ENCODE measurements at regions not wholly inside any gene's neighbourhood (a gene's known extent, or its start where the extent isn't known, plus 50 kb on each side); places are given as distances from the start of the nearest gene placed in this dataset.
"Not testable (repeated sequence)": the region's sequence is repeated elsewhere in the genome, so short reads cannot be mapped to it uniquely, and the experiment has no call there.

DNA sequence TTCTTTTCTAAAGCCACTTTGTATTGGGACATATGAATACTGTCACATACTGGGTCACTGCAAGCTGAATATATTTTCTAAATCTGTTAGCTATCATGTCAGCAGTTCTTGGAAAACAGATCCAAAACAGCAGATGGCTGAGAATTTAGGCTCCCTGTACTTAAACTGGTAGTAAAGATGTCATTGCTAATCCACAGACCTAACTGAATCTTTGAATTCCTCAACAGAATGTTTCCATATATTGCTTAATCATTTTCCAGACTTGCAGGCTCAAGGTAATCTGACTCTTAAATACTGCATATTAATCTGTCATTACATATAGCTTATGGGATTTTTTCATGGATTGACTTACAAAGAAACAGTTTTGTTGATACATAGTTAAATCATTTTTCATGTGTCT lies 639.0 kb upstream of the KLHL1 start:
- in situ Hi-C loops (cut with HindIII; ENCODE audit: extremely low pct_ligation_motif_present, low pct_unique_long_range_greater_than_20kb), result no loop called here
- no peaks in the 10 kb centered on the region for H3K4me1 ChIP-seq (ENCODE audit: insufficient read depth, low read length)
- ATAC-seq (no peak), FAIRE-seq (no peak), DNase-seq (ENCODE audit: low spot score) (no peak)
- H3K9ac ChIP-seq (ENCODE audit: insufficient read depth, low read depth, low read length), result no peak overlapping the region
- H3K9me3 ChIP-seq (ENCODE audit: low read length), result no peaks in the 10 kb centered on the region
- no peaks in the 10 kb centered on the region for H4K20me1 ChIP-seq (ENCODE audit: insufficient read depth, low read length)
- H2AFZ ChIP-seq (ENCODE audit: low read length), result no peak overlapping the region
- H3K79me2 ChIP-seq (ENCODE audit: insufficient read depth, low read length), result no peaks in the 10 kb centered on the region
- no peaks in the 10 kb centered on the region for H3K36me3 ChIP-seq (replicated peaks in 1 of 2; ENCODE audit: control insufficient read depth in 1 of 2, insufficient read depth in 2 of 2, low read length in 2 of 2)
- no peaks in the 10 kb centered on the region for H3K27me3 ChIP-seq (ENCODE audit: control insufficient read depth in 1 of 2, insufficient read depth in 2 of 2, low read length in 2 of 2)
- no peak overlapping the region for H3K27ac ChIP-seq (ENCODE audit: extremely low read length, insufficient read depth, low read length)
- ChIA-PET POLR2A (no interaction called here), CTCF (ENCODE audit: low intra/inter-chr PET ratio, low total read pairs) (no interaction called here)
- no peak overlapping the region for H3K4me3 ChIP-seq (replicated peaks in 1 of 3; ENCODE audit: insufficient read depth in 1 of 3, low read depth in 2 of 3, low read length in 3 of 3)
- no peak overlapping the region for H3K4me2 ChIP-seq (ENCODE audit: low read depth, low read length)
- no TSS peak for BruUV-seq (replicated peaks)
- intact Hi-C loops (cut with micrococcal nuclease; ENCODE audit: unreplicated experiment), result no loop called here
- TF ChIP-seq CEBPB (IDR thresholded peaks at IDR 0.05; ENCODE audit: borderline replicate concordance, low read depth, low read length) (0 out of 2 replicates have a peak, but pooled peaks have one; percentile 2), SMAD9 (CRISPR knock-in tag; IDR thresholded peaks at IDR 0.05) (no peak), NPAS2 (CRISPR knock-in tag; IDR thresholded peaks at IDR 0.05; ENCODE audit: borderline replicate concordance) (no peak), NCOA5 (CRISPR knock-in tag; IDR thresholded peaks at IDR 0.05) (no peak), GATAD2A (CRISPR knock-in tag; IDR thresholded peaks at IDR 0.05) (no peak), KLF12 (CRISPR knock-in tag; IDR thresholded peaks at IDR 0.05; ENCODE audit: borderline replicate concordance) (no peak)
- TF ChIP-seq, protein P1, sequence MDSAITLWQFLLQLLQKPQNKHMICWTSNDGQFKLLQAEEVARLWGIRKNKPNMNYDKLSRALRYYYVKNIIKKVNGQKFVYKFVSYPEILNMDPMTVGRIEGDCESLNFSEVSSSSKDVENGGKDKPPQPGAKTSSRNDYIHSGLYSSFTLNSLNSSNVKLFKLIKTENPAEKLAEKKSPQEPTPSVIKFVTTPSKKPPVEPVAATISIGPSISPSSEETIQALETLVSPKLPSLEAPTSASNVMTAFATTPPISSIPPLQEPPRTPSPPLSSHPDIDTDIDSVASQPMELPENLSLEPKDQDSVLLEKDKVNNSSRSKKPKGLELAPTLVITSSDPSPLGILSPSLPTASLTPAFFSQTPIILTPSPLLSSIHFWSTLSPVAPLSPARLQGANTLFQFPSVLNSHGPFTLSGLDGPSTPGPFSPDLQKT (CRISPR knock-in tag; IDR thresholded peaks at IDR 0.05; ENCODE audit: borderline replicate concordance), result no peak

GRCh38 chr13:70746469-70746868 lies 638.2 kb upstream of the KLHL1 start:
- H3K79me2 ChIP-seq (ENCODE audit: insufficient read depth, low read length); H3K4me1 ChIP-seq (ENCODE audit: insufficient read depth, low read length); ATAC-seq; H2AFZ ChIP-seq (ENCODE audit: low read length); POLR2A ChIA-PET; BruUV-seq (replicated peaks); DNase-seq (ENCODE audit: low spot score); H3K27ac ChIP-seq (ENCODE audit: extremely low read length, insufficient read depth, low read length); H3K27me3 ChIP-seq (ENCODE audit: control insufficient read depth in 1 of 2, insufficient read depth in 2 of 2, low read length in 2 of 2); FAIRE-seq; H3K4me2 ChIP-seq (ENCODE audit: low read depth, low read length); H3K4me3 ChIP-seq (replicated peaks in 1 of 3; ENCODE audit: insufficient read depth in 1 of 3, low read depth in 2 of 3, low read length in 3 of 3); H3K36me3 ChIP-seq (replicated peaks in 1 of 2; ENCODE audit: control insufficient read depth in 1 of 2, insufficient read depth in 2 of 2, low read length in 2 of 2); H3K9me3 ChIP-seq (ENCODE audit: low read length); CTCF ChIA-PET (ENCODE audit: low intra/inter-chr PET ratio, low total read pairs); intact Hi-C loops (cut with micrococcal nuclease; ENCODE audit: unreplicated experiment); in situ Hi-C loops (cut with HindIII; ENCODE audit: extremely low pct_ligation_motif_present, low pct_unique_long_range_greater_than_20kb); H3K9ac ChIP-seq (ENCODE audit: insufficient read depth, low read depth, low read length); H4K20me1 ChIP-seq (ENCODE audit: insufficient read depth, low read length): not testable (repeated sequence)
- 54% methylated on average over 6 of the region's 6 CpGs for WGBS (ENCODE audit: low lambda C conversion rate)
